B cell (primary cell): ENCODE measurements at regions not wholly inside any gene's neighbourhood (a gene's known extent, or its start where the extent isn't known, plus 50 kb on each side); places are given as distances from the start of the nearest gene placed in this dataset.

ENCODE experiments used
- CTCF ChIP-seq: fragments of 200-600 bp; IDR thresholded peaks from one replicate; pipeline ENCODE4 v1.8.0; 2022; ENCODE audit warnings: antibody characterized with exemption, mild to moderate bottlenecking
- EZH2 ChIP-seq: IDR thresholded peaks from 2 replicates; pipeline ENCODE4 v1.6.1; 2012; ENCODE audit warnings: borderline replicate concordance, low read depth, mild to moderate bottlenecking, moderate library complexity, low read length; ENCODE audit not compliant: insufficient read depth, poor library complexity, severe bottlenecking

GRCh38 chr3:83403927-83404326 is 1554.9 kb upstream of the CADM2 start:
- no peak for TF ChIP-seq CTCF
- TF ChIP-seq EZH2 = no peak
